Peyer's patch (tissue), 4 donors: ENCODE measurements at regions not wholly inside any gene's neighbourhood (a gene's known extent, or its start where the extent isn't known, plus 50 kb on each side); places are given as distances from the start of the nearest gene placed in this dataset.

ENCODE experiments used
- DNase-seq, 3 donors: peaks; one replicate each; pipeline ENCODE4 v3.0.0-alpha.2; 2017 to 2019
- H3K27ac ChIP-seq, 4 donors: fragments of 200-600 bp; sonication (generic); one replicate each; pipeline ENCODE4 v1.5.1; 2016 to 2019
- H3K27me3 ChIP-seq, 2 donors: fragments of 200-600 bp; sonication (generic); one replicate each; pipeline ENCODE4 v1.5.1; 2019
- H3K36me3 ChIP-seq, 3 donors: fragments of 200-600 bp; sonication (generic); one replicate each; pipeline ENCODE4 v1.5.1; 2016 to 2019
- H3K4me1 ChIP-seq, 4 donors: fragments of 200-600 bp; sonication (generic); one replicate each; pipeline ENCODE4 v1.5.1; 2016 to 2019
- H3K4me3 ChIP-seq, 4 donors: fragments of 200-600 bp; sonication (generic); 1 replicate in 3 of 4; 2 replicates in 1 of 4; pipeline ENCODE4 v1.5.1; 2016 to 2019; ENCODE audit warnings: mild to moderate bottlenecking in 1 of 4
- H3K9me3 ChIP-seq, 4 donors: fragments of 200-600 bp; sonication (generic); one replicate each; pipeline ENCODE4 v1.5.1; 2016 to 2019; ENCODE audit warnings: mild to moderate bottlenecking in 1 of 4
- CTCF ChIP-seq, 6 experiments: fragments of 450-650 bp in 4 of 6; fragments of 200-600 bp in 2 of 6; sonication (generic) in 1 of 6; IDR thresholded peaks; one replicate each; pipeline ENCODE4 v1.5.1; 2017 to 2019; ENCODE audit warnings: antibody characterized with exemption in 6 of 6, mild to moderate bottlenecking in 3 of 6, moderate library complexity in 1 of 6
- POLR2A ChIP-seq, 2 donors: fragments of 450-650 bp; IDR thresholded peaks; one replicate each; pipeline ENCODE4 v1.5.1; 2017; ENCODE audit warnings: antibody characterized with exemption in 2 of 2, mild to moderate bottlenecking in 2 of 2, moderate library complexity in 2 of 2

- H3K4me3 ChIP-seq: no peak overlapping the region
Measured at GRCh38 chr1:93739472-93739871, 57.8 kb upstream of the BCAR3 start.

GRCh38 chr1:93738926-93739325 lies 57.3 kb upstream of the BCAR3 start:
- no peak overlapping the region for H3K27ac ChIP-seq
- no peak for TF ChIP-seq POLR2A (IDR thresholded peaks at IDR 0.05)
- TF ChIP-seq CTCF (IDR thresholded peaks at IDR 0.05): no peak
- no peaks in the 10 kb centered on the region for H3K9me3 ChIP-seq
- H3K4me3 ChIP-seq: no peak overlapping the region
- H3K36me3 ChIP-seq: no peaks in the 10 kb centered on the region
- no peaks in the 10 kb centered on the region for H3K27me3 ChIP-seq
- H3K4me1 ChIP-seq: no peaks in the 10 kb centered on the region
- DNase-seq: no peak

More at GRCh38 chr1:93739472-93739871, 57.8 kb upstream of the BCAR3 start:
- Histone ChIP-seq H3K27me3 (no peaks in the 10 kb centered on the region), H3K9me3 (no peaks in the 10 kb centered on the region), H3K4me1 (no peaks in the 10 kb centered on the region), H3K27ac (no peak overlapping the region), H3K36me3 (no peaks in the 10 kb centered on the region)
- no peak for DNase-seq
- TF ChIP-seq CTCF (IDR thresholded peaks at IDR 0.05): no peak
- no peak for TF ChIP-seq POLR2A (IDR thresholded peaks at IDR 0.05)

GRCh38 chr1:93738075-93738622 lies 56.5 kb upstream of the BCAR3 start:
- H3K4me1 ChIP-seq: no peaks in the 10 kb centered on the region
- H3K4me3 ChIP-seq: no peak overlapping the region
- TF ChIP-seq POLR2A (IDR thresholded peaks at IDR 0.05) (no peak), CTCF (IDR thresholded peaks at IDR 0.05) (no peak)
- no peaks in the 10 kb centered on the region for H3K9me3 ChIP-seq
- H3K27me3 ChIP-seq: no peaks in the 10 kb centered on the region
- DNase-seq: no peak
- H3K27ac ChIP-seq: no peak overlapping the region
- H3K36me3 ChIP-seq: no peaks in the 10 kb centered on the region

GRCh38 chr1:93735722-93736121 lies 54.1 kb upstream of the BCAR3 start:
- no peak for DNase-seq
- no peaks in the 10 kb centered on the region for H3K36me3 ChIP-seq
- no peaks in the 10 kb centered on the region for H3K4me1 ChIP-seq
- H3K27me3 ChIP-seq: no peaks in the 10 kb centered on the region
- H3K4me3 ChIP-seq: no peak overlapping the region
- no peaks in the 10 kb centered on the region for H3K9me3 ChIP-seq
- H3K27ac ChIP-seq: no peak overlapping the region
- no peak for TF ChIP-seq POLR2A (IDR thresholded peaks at IDR 0.05)
- TF ChIP-seq CTCF (IDR thresholded peaks at IDR 0.05): no peak

GRCh38 chr1:93734999-93735398 lies 53.4 kb upstream of the BCAR3 start:
- Histone ChIP-seq H3K4me1 (no peaks in the 10 kb centered on the region), H3K4me3 (no peak overlapping the region), H3K27ac (no peak overlapping the region), H3K36me3 (no peaks in the 10 kb centered on the region), H3K9me3 (no peaks in the 10 kb centered on the region), H3K27me3 (no peaks in the 10 kb centered on the region)
- DNase-seq: no peak
- TF ChIP-seq POLR2A (IDR thresholded peaks at IDR 0.05): no peak
- peak in 1 of 6 experiments; percentile 10 for TF ChIP-seq CTCF (IDR thresholded peaks at IDR 0.05)

GRCh38 chr1:93733340-93733739 lies 51.7 kb upstream of the BCAR3 start:
- no peaks in the 10 kb centered on the region for H3K36me3 ChIP-seq
- H3K27me3 ChIP-seq: no peaks in the 10 kb centered on the region
- TF ChIP-seq CTCF (IDR thresholded peaks at IDR 0.05) (no peak), POLR2A (IDR thresholded peaks at IDR 0.05) (no peak)
- H3K4me1 ChIP-seq: no peaks in the 10 kb centered on the region
- H3K27ac ChIP-seq: no peak overlapping the region
- H3K4me3 ChIP-seq: no peak overlapping the region
- no peaks in the 10 kb centered on the region for H3K9me3 ChIP-seq
- no peak for DNase-seq
